ENCODE measurements at regions not wholly inside any gene's neighbourhood (a gene's known extent, or its start where the extent isn't known, plus 50 kb on each side); places are given as distances from the start of the nearest gene placed in this dataset.

GRCh38 chr20:10842116-10842515 is 168.3 kb upstream of the JAG1 start:
- Histone ChIP-seq H3K27ac (no peak overlapping the region), H3K4me3 (no peak overlapping the region), H3K27me3 (no peaks in the 10 kb centered on the region), H3K4me1 (no peaks in the 10 kb centered on the region), H3K36me3 (no peaks in the 10 kb centered on the region), H3K9me3 (peaks cover 0 to 19% (median 0%) of the 10 kb centered on the region in 3 donors)
- TF ChIP-seq, protein P1, sequence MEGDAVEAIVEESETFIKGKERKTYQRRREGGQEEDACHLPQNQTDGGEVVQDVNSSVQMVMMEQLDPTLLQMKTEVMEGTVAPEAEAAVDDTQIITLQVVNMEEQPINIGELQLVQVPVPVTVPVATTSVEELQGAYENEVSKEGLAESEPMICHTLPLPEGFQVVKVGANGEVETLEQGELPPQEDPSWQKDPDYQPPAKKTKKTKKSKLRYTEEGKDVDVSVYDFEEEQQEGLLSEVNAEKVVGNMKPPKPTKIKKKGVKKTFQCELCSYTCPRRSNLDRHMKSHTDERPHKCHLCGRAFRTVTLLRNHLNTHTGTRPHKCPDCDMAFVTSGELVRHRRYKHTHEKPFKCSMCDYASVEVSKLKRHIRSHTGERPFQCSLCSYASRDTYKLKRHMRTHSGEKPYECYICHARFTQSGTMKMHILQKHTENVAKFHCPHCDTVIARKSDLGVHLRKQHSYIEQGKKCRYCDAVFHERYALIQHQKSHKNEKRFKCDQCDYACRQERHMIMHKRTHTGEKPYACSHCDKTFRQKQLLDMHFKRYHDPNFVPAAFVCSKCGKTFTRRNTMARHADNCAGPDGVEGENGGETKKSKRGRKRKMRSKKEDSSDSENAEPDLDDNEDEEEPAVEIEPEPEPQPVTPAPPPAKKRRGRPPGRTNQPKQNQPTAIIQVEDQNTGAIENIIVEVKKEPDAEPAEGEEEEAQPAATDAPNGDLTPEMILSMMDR (IDR thresholded peaks at IDR 0.05), result no peak
- no peak for TF ChIP-seq POLR2AphosphoS5 (IDR thresholded peaks at IDR 0.05)
- no peak for TF ChIP-seq POLR2A (IDR thresholded peaks at IDR 0.05)
- TF ChIP-seq EP300 (IDR thresholded peaks at IDR 0.05), result no peak
- WGBS, 2 donors (ENCODE audit: low coverage in 1 of 2), result 59 to 84% methylated on average over 2 to 3 of the region's 3 CpGs
- no peak for ATAC-seq

DNA sequence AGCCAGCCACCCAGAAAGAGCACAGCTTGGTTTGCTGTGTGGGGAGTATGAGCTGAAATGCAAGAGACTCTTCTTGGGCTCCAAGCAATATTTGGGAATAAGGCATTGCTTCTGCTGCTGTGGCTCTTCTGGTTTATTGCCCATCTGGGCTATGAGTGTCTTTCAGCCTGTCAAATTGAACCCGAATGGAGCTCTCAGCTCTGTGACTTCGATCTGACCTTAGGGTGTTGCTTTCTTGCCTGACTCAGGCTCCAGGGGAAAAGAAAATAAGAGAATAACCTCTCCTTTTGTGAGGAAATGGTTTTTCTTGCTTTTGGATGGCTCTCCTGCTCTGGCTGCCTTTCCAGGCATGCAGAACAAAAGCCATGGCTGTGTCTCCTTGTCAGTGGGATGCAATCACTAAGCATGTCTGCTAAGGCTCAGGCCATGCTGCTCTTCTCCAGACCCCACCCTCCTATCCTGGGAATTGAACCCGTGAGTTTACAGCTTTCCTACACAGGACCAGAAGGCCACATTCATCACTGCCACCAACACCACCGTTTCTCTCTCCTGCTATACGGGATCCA is 169.4 kb upstream of the JAG1 start:
- ATAC-seq, result peak; percentile 48
- no peak for TF ChIP-seq EP300 (IDR thresholded peaks at IDR 0.05)
- TF ChIP-seq POLR2AphosphoS5 (IDR thresholded peaks at IDR 0.05), result no peak
- TF ChIP-seq, protein P1 (IDR thresholded peaks at IDR 0.05), result no peak
- no peak for TF ChIP-seq POLR2A (IDR thresholded peaks at IDR 0.05)
- Histone ChIP-seq H3K4me1 (no peaks in the 10 kb centered on the region), H3K36me3 (no peaks in the 10 kb centered on the region), H3K4me3 (no peak overlapping the region), H3K27ac (no peak overlapping the region), H3K9me3 (peaks cover 0 to 19% (median 0%) of the 10 kb centered on the region in 3 donors), H3K27me3 (no peaks in the 10 kb centered on the region)
- 39 to 64% methylated on average over 5 of the region's 5 CpGs for WGBS, 2 donors (ENCODE audit: low coverage in 1 of 2)

DNA sequence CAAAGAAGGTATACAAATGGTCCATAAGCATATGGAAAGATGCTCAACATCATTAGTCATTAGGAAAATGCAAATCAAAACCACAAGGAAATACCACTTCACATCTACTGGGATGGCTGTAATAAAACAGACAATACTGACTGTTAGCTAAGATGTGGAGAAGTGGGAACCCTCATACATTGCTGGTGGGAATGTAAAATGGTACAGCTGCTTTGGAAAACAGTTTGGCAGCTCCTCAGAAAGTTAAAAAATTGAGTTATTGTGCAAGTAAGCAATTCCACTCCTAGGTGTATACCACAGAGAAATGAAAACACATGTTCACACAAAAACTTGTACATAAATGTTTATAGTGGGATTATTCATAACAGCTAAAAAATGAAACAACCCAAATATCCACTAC is 173.0 kb upstream of the JAG1 start:
- no peaks in the 10 kb centered on the region for H3K27me3 ChIP-seq

DNA sequence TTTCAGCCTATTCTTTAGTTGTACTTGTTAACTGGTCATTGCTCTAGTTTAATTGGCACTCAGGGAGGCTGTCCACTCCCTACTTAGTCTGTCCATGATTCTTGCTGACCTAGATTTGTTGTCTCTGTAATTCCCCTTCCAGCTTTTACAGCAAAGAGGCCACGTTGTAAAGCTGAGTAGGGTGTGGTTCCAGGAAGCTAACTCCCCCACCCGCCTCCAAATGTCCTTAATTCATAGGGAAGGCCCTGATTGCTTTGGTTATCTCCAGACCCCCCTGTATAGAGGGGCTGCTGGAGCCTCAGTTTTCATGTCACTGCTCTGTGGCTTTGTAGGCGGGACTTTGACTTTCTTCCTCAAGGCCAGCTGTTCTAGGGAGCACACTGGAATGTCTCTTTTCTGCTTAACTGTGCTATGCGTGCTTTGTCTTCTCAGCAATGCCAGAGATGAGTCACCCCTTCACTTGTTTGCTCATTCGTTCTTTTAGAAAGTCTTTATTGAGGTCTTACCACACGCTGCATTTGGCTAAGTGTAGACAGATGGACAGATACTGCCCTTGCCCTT is 175.1 kb upstream of the JAG1 start:
- no peaks in the 10 kb centered on the region for H3K27me3 ChIP-seq
- ATAC-seq, result peak; percentile 88
- H3K9me3 ChIP-seq, result no peaks in the 10 kb centered on the region
- peak overlapping the region in 3 of 4 donors; percentile 40 to 70 (median 48) for H3K27ac ChIP-seq
- no peak overlapping the region for H3K4me3 ChIP-seq
- WGBS, 2 donors (ENCODE audit: low coverage in 1 of 2), result 37 to 46% methylated on average over 5 of the region's 6 CpGs
- TF ChIP-seq POLR2AphosphoS5 (IDR thresholded peaks at IDR 0.05), result peak; percentile 5
- TF ChIP-seq, protein P1 (IDR thresholded peaks at IDR 0.05), result no peak
- TF ChIP-seq POLR2A (IDR thresholded peaks at IDR 0.05), result no peak
- no peak for TF ChIP-seq EP300 (IDR thresholded peaks at IDR 0.05)
- peaks cover 0 to 6% (median 0%) of the 10 kb centered on the region in 3 donors for H3K4me1 ChIP-seq
- H3K36me3 ChIP-seq, result no peaks in the 10 kb centered on the region

More for the DNA sequence above, 173.0 kb upstream of the JAG1 start:
- Histone ChIP-seq H3K36me3 (no peaks in the 10 kb centered on the region), H3K4me3 (no peak overlapping the region), H3K4me1 (peaks cover 0 to 6% (median 0%) of the 10 kb centered on the region in 3 donors), H3K9me3 (peaks cover 0 to 5% (median 0%) of the 10 kb centered on the region in 3 donors), H3K27ac (no peak overlapping the region)
- TF ChIP-seq POLR2AphosphoS5 (IDR thresholded peaks at IDR 0.05) (no peak), EP300 (IDR thresholded peaks at IDR 0.05) (no peak), POLR2A (IDR thresholded peaks at IDR 0.05) (no peak)
- TF ChIP-seq, protein P1 (IDR thresholded peaks at IDR 0.05), result no peak
- ATAC-seq, result no peak

DNA sequence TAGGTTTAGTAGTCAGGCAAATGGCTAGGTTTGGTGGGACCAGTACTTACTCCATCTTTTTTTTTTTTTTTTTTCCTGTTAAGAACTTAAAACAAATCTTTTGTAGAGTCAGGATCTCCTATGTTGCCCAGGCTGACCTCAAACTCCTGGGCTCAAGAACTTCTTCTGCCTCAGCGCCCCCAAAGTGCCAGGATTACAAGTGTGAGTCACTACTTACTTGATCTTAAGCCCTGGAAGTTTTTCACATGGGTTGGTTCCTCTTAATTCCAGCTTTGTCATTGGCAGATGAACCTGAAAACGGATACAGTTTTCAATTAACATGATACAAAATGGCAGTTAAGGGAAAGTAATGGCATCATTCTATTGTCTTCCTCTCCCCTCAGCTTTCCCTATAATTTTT is 179.4 kb upstream of the JAG1 start:
- Histone ChIP-seq H3K36me3 (no peaks in the 10 kb centered on the region), H3K4me1 (peaks cover 0 to 6% (median 0%) of the 10 kb centered on the region in 3 donors), H3K27me3 (no peaks in the 10 kb centered on the region), H3K27ac (no peak overlapping the region), H3K4me3 (no peak overlapping the region), H3K9me3 (no peaks in the 10 kb centered on the region)
- WGBS, 2 donors (ENCODE audit: low coverage in 1 of 2), result 83 to 86% methylated on average over 2 of the region's 2 CpGs
- TF ChIP-seq EP300 (IDR thresholded peaks at IDR 0.05) (no peak), POLR2A (IDR thresholded peaks at IDR 0.05) (no peak), POLR2AphosphoS5 (IDR thresholded peaks at IDR 0.05) (no peak)
- TF ChIP-seq, protein P1 (IDR thresholded peaks at IDR 0.05), result no peak
- ATAC-seq, result no peak
